Lower lobe of right lung (tissue), 2 donors: ENCODE measurements at regions not wholly inside any gene's neighbourhood (a gene's known extent, or its start where the extent isn't known, plus 50 kb on each side); places are given as distances from the start of the nearest gene placed in this dataset.

Source experiments
- ATAC-seq, 2 donors: fragments of 200-7000 bp; cut with Tn5 transposase; one replicate each; pipeline ENCODE4 v1.9.1; 2020 to 2022; ENCODE audit warnings: mild to moderate bottlenecking in 2 of 2, moderate library complexity in 2 of 2
- DNase-seq: peaks from one replicate; pipeline ENCODE4 v3.0.0-alpha.2; 2020
- H3K27ac ChIP-seq: fragments of 200-600 bp; one replicate; pipeline ENCODE4 v1.8.0; 2022
- H3K27me3 ChIP-seq: fragments of 200-600 bp; one replicate; pipeline ENCODE4 v1.8.0; 2022; ENCODE audit warnings: low read depth
- H3K36me3 ChIP-seq: fragments of 200-600 bp; one replicate; pipeline ENCODE4 v1.8.0; 2022; ENCODE audit warnings: mild to moderate bottlenecking
- H3K4me1 ChIP-seq: fragments of 200-600 bp; one replicate; pipeline ENCODE4 v1.8.0; 2022
- H3K4me3 ChIP-seq: fragments of 200-600 bp; one replicate; pipeline ENCODE4 v1.8.0; 2022; ENCODE audit warnings: mild to moderate bottlenecking
- H3K9me3 ChIP-seq: fragments of 200-600 bp; one replicate; pipeline ENCODE4 v1.8.0; 2022
- CTCF ChIP-seq: fragments of 200-600 bp; IDR thresholded peaks from one replicate; pipeline ENCODE4 v1.8.0; 2022; ENCODE audit warnings: antibody characterized with exemption, mild to moderate bottlenecking
- intact Hi-C: fragments of 100-400 bp; cut with DNase I; formaldehyde crosslinking; loops from one replicate; pipeline ENCODE4 v1.11.0; 2022
- donor health status: DM: no; HTN: yes; CAD: no; lungs with severe emphysema.

GRCh38 chr14:65241125-65241752 is 138.9 kb upstream of the MAX start:
- Histone ChIP-seq H3K27me3 (no peaks in the 10 kb centered on the region), H3K27ac (no peak overlapping the region), H3K4me1 (peaks cover 6% of the 10 kb centered on the region), H3K4me3 (no peak overlapping the region), H3K36me3 (no peaks in the 10 kb centered on the region), H3K9me3 (no peaks in the 10 kb centered on the region)
- TF ChIP-seq CTCF, result no peak
- ATAC-seq (no peak), DNase-seq (no peak)
- intact Hi-C loops, result no loop called here

GRCh38 chr14:65242732-65243134 is 140.4 kb upstream of the MAX start:
- H3K9me3 ChIP-seq, result no peaks in the 10 kb centered on the region
- DNase-seq, result no peak
- intact Hi-C loops, result no loop called here
- H3K27me3 ChIP-seq, result no peaks in the 10 kb centered on the region
- no peak overlapping the region for H3K4me3 ChIP-seq
- ATAC-seq, result no peak
- H3K4me1 ChIP-seq, result peaks cover 6% of the 10 kb centered on the region
- H3K27ac ChIP-seq, result no peak overlapping the region
- no peak for TF ChIP-seq CTCF
- no peaks in the 10 kb centered on the region for H3K36me3 ChIP-seq

- Histone ChIP-seq H3K4me1 (peaks cover 6% of the 10 kb centered on the region), H3K27ac (no peak overlapping the region), H3K27me3 (no peaks in the 10 kb centered on the region), H3K36me3 (no peaks in the 10 kb centered on the region), H3K9me3 (no peaks in the 10 kb centered on the region), H3K4me3 (no peak overlapping the region)
- no peak for TF ChIP-seq CTCF
- intact Hi-C loops, result no loop called here
- peak in 1 of 2 donors; percentile 38 for ATAC-seq
- no peak for DNase-seq
Observed at GRCh38 chr14:65243766-65244442, 141.6 kb upstream of the MAX start.

- no peaks in the 10 kb centered on the region for H3K27me3 ChIP-seq
- intact Hi-C loops, result no loop called here
- no peak for ATAC-seq
- H3K9me3 ChIP-seq, result no peaks in the 10 kb centered on the region
- no peak overlapping the region for H3K27ac ChIP-seq
- TF ChIP-seq CTCF, result no peak
- no peaks in the 10 kb centered on the region for H3K36me3 ChIP-seq
- no peak overlapping the region for H3K4me3 ChIP-seq
- DNase-seq, result no peak
- peaks cover 7% of the 10 kb centered on the region for H3K4me1 ChIP-seq
Observed at GRCh38 chr14:65249471-65250161, 147.3 kb upstream of the MAX start.

- H3K36me3 ChIP-seq, result no peaks in the 10 kb centered on the region
- no peak for TF ChIP-seq CTCF
- ATAC-seq, result no peak
- no peak overlapping the region for H3K4me3 ChIP-seq
- no peak overlapping the region for H3K27ac ChIP-seq
- no peak for DNase-seq
- H3K9me3 ChIP-seq, result no peaks in the 10 kb centered on the region
- H3K4me1 ChIP-seq, result peaks cover 7% of the 10 kb centered on the region
- intact Hi-C loops, result no loop called here
- no peaks in the 10 kb centered on the region for H3K27me3 ChIP-seq
Observed at GRCh38 chr14:65250162-65250495, 147.8 kb upstream of the MAX start.
